OCI-LY1 (cell line): ENCODE measurements at regions not wholly inside any gene's neighbourhood (a gene's known extent, or its start where the extent isn't known, plus 50 kb on each side); places are given as distances from the start of the nearest gene placed in this dataset.

ENCODE experiments used
- H2AFZ ChIP-seq: fragments of 200-600 bp; sonication (generic), shearing (Covaris generic); 2 replicates; pipeline ENCODE4 v1.6.0; 2014; ENCODE audit warnings: antibody characterized with exemption, mild to moderate bottlenecking, low read length
- H3F3A ChIP-seq: fragments of 200-600 bp; sonication (generic), shearing (Covaris generic); 2 replicates; pipeline ENCODE4 v1.6.0; 2014; ENCODE audit warnings: mild to moderate bottlenecking, antibody characterized with exemption, low read length, moderate library complexity; ENCODE audit not compliant: insufficient read depth
- H3K27ac ChIP-seq: fragments of 200-600 bp; sonication (generic); 2 replicates; pipeline ENCODE4 v1.5.1; 2014; ENCODE audit warnings: low read length, mixed run types, mild to moderate bottlenecking, low read depth; ENCODE audit not compliant: poor library complexity, severe bottlenecking
- H3K27me3 ChIP-seq: fragments of 200-600 bp; sonication (generic); 2 replicates; pipeline ENCODE4 v1.6.0; 2014; ENCODE audit warnings: antibody characterized with exemption, mild to moderate bottlenecking, low read length, moderate library complexity; ENCODE audit not compliant: insufficient read depth
- H3K36me3 ChIP-seq: fragments of 200-600 bp; sonication (generic); 2 replicates; pipeline ENCODE4 v1.6.1; 2014; ENCODE audit warnings: mild to moderate bottlenecking, antibody characterized with exemption, low read length, moderate library complexity, mixed read lengths; ENCODE audit not compliant: insufficient read depth
- H3K4me1 ChIP-seq: fragments of 200-600 bp; sonication (generic); 2 replicates; pipeline ENCODE4 v1.5.1; 2014; ENCODE audit warnings: mild to moderate bottlenecking, low read length, moderate library complexity; ENCODE audit not compliant: insufficient read depth, severe bottlenecking
- H3K4me2 ChIP-seq: fragments of 200-600 bp; sonication (generic), shearing (Covaris generic); 2 replicates; pipeline ENCODE4 v1.6.1; 2014; ENCODE audit warnings: low read length
- H3K4me3 ChIP-seq: fragments of 200-600 bp; sonication (generic); 2 replicates; pipeline ENCODE4 v1.5.1; 2014; ENCODE audit warnings: low read length, low read depth, mild to moderate bottlenecking, mixed read lengths; ENCODE audit not compliant: poor library complexity, severe bottlenecking
- H3K79me2 ChIP-seq: fragments of 200-600 bp; shearing (Covaris generic); 2 replicates; pipeline ENCODE4 v1.6.1; 2016; ENCODE audit warnings: mixed run types, low read length, mixed read lengths; ENCODE audit not compliant: insufficient read depth
- H3K9ac ChIP-seq: fragments of 200-600 bp; sonication (generic), shearing (Covaris generic); 2 replicates; pipeline ENCODE4 v1.6.1; 2014; ENCODE audit warnings: mild to moderate bottlenecking, low read length, mixed read lengths
- H3K9me2 ChIP-seq: fragments of 200-600 bp; sonication (generic), shearing (Covaris generic); 2 replicates; pipeline ENCODE4 v1.6.1; 2014; ENCODE audit warnings: low read depth, mild to moderate bottlenecking, low read length, mixed read lengths
- H3K9me3 ChIP-seq: fragments of 200-600 bp; shearing (Covaris generic); 2 replicates; pipeline ENCODE4 v1.6.1; 2014; ENCODE audit warnings: low read length, mixed read lengths
- H4K20me1 ChIP-seq: fragments of 200-600 bp; sonication (generic), shearing (Covaris generic); 2 replicates; pipeline ENCODE4 v1.6.0; 2016; ENCODE audit warnings: mild to moderate bottlenecking, low read length; ENCODE audit not compliant: insufficient read depth
- EZH2 ChIP-seq: fragments of 200-600 bp; sonication (generic), shearing (Covaris generic); IDR thresholded peaks from 2 replicates; pipeline ENCODE4 v1.8.0; 2017; ENCODE audit warnings: borderline replicate concordance, mixed run types, mild to moderate bottlenecking, antibody characterized with exemption, low read length, moderate library complexity, mixed read lengths
- TF ChIP-seq, protein P1 (sequence below): fragments of 200-600 bp; sonication (generic), shearing (Covaris generic); IDR thresholded peaks from 2 replicates; pipeline ENCODE4 v1.5.1; 2017; ENCODE audit warnings: mild to moderate bottlenecking, antibody characterized with exemption, low read length, moderate library complexity, mixed read lengths

DNA sequence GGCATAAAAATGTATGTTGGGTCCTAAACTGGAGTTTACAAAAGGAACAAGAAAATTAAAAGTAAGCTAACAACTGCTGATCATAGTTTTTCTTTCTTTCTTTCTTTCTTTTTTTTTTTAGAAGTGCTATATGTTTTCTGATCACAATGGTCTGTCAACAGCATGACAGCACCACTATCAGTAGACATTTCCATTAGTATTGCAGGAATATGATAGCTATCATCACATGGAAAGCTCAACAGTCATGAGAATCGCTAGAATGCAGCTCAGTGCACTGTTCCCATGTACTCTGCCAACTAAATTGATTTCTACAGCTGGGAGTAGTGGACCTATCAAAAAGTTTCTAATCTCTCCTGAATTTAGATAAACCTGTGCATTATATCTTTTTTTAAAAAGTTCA, 950.3 kb upstream of the ACVR2A start:
- no peaks in the 10 kb centered on the region for H3K36me3 ChIP-seq
- H2AFZ ChIP-seq, result no peak overlapping the region
- H3K4me3 ChIP-seq, result no peak overlapping the region
- no peak overlapping the region for H3K27ac ChIP-seq
- H3K79me2 ChIP-seq, result no peaks in the 10 kb centered on the region
- H3K9ac ChIP-seq, result no peak overlapping the region
- no peaks in the 10 kb centered on the region for H3K9me3 ChIP-seq
- H3K27me3 ChIP-seq, result no peaks in the 10 kb centered on the region
- H3K4me2 ChIP-seq, result no peak overlapping the region
- H3K4me1 ChIP-seq, result no peaks in the 10 kb centered on the region
- no peaks in the 10 kb centered on the region for H3F3A ChIP-seq
- H4K20me1 ChIP-seq, result no peaks in the 10 kb centered on the region
- TF ChIP-seq, protein P1, sequence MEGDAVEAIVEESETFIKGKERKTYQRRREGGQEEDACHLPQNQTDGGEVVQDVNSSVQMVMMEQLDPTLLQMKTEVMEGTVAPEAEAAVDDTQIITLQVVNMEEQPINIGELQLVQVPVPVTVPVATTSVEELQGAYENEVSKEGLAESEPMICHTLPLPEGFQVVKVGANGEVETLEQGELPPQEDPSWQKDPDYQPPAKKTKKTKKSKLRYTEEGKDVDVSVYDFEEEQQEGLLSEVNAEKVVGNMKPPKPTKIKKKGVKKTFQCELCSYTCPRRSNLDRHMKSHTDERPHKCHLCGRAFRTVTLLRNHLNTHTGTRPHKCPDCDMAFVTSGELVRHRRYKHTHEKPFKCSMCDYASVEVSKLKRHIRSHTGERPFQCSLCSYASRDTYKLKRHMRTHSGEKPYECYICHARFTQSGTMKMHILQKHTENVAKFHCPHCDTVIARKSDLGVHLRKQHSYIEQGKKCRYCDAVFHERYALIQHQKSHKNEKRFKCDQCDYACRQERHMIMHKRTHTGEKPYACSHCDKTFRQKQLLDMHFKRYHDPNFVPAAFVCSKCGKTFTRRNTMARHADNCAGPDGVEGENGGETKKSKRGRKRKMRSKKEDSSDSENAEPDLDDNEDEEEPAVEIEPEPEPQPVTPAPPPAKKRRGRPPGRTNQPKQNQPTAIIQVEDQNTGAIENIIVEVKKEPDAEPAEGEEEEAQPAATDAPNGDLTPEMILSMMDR, result no peak
- TF ChIP-seq EZH2, result no peak
- H3K9me2 ChIP-seq, result no peaks in the 10 kb centered on the region

DNA sequence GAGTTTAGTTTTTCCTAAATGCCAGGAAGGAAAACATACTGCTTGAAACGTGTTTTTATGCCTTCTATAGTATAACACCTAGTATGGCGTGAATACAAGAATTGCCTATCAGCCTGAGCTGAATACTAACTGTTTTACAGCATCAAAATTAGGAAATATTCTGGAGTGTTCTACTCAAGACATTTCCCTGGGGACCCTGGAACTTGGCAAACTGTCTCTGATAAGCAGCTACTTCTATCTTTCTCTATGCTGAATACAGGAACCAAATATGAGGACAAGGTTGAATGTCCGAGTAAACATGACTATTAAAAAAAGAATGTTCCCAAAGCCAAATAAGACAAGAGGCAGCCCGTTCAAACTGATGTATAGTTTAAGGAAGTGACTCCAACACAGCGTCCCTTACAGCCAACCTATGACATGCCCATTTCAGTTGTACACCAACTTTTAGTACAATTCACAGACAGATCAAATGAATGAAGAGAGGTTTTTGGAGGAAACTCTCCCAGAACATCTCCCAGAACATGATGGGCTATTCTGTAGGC, 951.3 kb upstream of the ACVR2A start:
- H3K4me1 ChIP-seq, result no peaks in the 10 kb centered on the region
- no peak overlapping the region for H3K9ac ChIP-seq
- no peak overlapping the region for H3K4me3 ChIP-seq
- TF ChIP-seq, protein P1, result no peak
- no peak for TF ChIP-seq EZH2
- no peak overlapping the region for H2AFZ ChIP-seq
- no peaks in the 10 kb centered on the region for H3K9me2 ChIP-seq
- H3K4me2 ChIP-seq, result no peak overlapping the region
- no peaks in the 10 kb centered on the region for H3K79me2 ChIP-seq
- H3K27ac ChIP-seq, result no peak overlapping the region
- H3K36me3 ChIP-seq, result no peaks in the 10 kb centered on the region
- H3F3A ChIP-seq, result no peaks in the 10 kb centered on the region
- H3K27me3 ChIP-seq, result no peaks in the 10 kb centered on the region
- H4K20me1 ChIP-seq, result no peaks in the 10 kb centered on the region
- no peaks in the 10 kb centered on the region for H3K9me3 ChIP-seq

DNA sequence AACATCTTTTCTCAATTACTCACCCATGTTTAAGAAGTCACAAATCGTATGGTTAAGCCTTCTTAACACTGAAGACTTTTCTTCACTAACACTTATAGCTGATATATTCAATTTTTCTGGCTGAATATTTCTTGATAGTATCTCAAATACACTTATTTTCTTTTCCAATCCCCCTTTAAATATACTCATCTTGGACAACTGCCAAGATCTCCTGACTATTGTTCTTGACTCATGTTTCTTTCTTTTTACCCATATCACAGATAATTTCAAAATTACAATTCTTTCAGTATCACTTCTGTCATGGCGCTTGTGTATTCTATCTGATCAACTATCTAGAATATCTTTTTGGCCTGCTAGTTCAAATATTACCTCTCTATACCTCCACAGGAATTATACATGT, 954.3 kb upstream of the ACVR2A start:
- H2AFZ ChIP-seq, result no peak overlapping the region
- no peaks in the 10 kb centered on the region for H3K27me3 ChIP-seq
- H3K4me2 ChIP-seq, result no peak overlapping the region
- H3K9me3 ChIP-seq, result no peaks in the 10 kb centered on the region
- H3K9me2 ChIP-seq, result no peaks in the 10 kb centered on the region
- H3K4me1 ChIP-seq, result no peaks in the 10 kb centered on the region
- no peaks in the 10 kb centered on the region for H4K20me1 ChIP-seq
- no peak overlapping the region for H3K27ac ChIP-seq
- H3F3A ChIP-seq, result no peaks in the 10 kb centered on the region
- H3K79me2 ChIP-seq, result no peaks in the 10 kb centered on the region
- H3K36me3 ChIP-seq, result no peaks in the 10 kb centered on the region
- TF ChIP-seq, protein P1, result no peak
- no peak for TF ChIP-seq EZH2
- H3K4me3 ChIP-seq, result no peak overlapping the region
- no peak overlapping the region for H3K9ac ChIP-seq
